HG02642 (cell line): ENCODE measurements at regions not wholly inside any gene's neighbourhood (a gene's known extent, or its start where the extent isn't known, plus 50 kb on each side); places are given as distances from the start of the nearest gene placed in this dataset.
"Not testable (repeated sequence)": the region's sequence is repeated elsewhere in the genome, so short reads cannot be mapped to it uniquely, and the experiment has no call there.

Experiments
- ATAC-seq: cut with Tn5 transposase; IDR thresholded peaks from one replicate; pipeline ENCODE4 v1.9.1; 2021; ENCODE audit warnings: mild to moderate bottlenecking; ENCODE audit not compliant: unreplicated experiment, poor library complexity

DNA sequence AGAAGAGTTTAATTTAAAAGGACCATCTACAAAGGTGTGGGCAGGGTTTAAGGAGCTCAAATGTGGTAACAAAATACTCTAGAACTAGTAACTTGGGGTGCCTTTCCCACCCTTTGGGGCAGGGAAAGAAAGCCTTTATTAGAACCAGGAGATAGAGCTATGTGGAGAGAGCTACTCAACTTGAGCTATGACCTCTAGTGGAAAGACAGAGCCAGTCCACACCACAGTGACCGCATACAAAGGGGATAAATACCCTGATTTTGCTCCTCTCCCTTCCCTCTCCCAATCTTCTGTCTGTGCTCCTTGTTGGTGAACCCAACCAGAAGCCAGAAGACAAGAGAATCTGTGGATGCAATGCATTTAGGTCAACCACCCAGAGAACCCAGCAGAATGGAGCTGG lies 54.4 kb upstream of the JAK1 start:
- ATAC-seq: no peak

DNA sequence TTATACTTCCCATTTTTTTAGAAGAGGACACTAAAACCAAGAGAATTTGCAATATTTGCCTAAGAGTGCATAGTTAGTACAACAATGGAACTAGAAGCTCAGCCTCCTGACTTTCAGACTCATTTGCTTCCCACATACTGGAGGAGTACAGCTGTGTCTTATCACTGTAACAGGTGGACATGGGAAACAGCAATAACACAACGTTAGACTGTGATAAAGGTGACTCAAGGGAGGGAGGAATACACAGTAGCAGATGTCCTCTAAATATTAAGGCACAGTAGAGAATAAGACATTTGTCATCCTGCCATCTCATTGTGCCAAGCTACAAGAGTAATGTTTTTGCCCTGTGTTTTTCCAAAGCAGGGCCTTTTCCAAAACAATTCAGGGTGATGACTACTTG lies 55.4 kb upstream of the JAK1 start:
- no peak for ATAC-seq

DNA sequence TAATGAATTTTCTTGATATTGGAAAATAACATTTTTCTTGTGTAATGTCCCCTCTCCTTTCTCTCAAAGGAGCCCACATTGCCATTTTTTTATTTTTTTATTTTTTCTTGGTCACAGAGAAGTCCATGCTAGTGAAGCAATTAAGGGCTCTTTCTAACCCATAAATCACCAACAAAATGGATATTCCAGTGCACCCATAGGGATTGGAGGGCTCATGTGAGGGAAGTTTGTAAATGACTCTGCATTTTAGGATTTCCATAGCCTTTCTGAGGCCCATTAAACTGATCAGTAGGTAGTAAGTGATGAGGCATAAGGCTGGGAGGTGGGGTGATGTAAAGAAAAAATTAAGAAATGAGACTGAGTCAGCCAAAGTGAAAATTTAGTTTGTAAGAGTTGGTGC lies 55.9 kb upstream of the JAK1 start:
- no peak for ATAC-seq

DNA sequence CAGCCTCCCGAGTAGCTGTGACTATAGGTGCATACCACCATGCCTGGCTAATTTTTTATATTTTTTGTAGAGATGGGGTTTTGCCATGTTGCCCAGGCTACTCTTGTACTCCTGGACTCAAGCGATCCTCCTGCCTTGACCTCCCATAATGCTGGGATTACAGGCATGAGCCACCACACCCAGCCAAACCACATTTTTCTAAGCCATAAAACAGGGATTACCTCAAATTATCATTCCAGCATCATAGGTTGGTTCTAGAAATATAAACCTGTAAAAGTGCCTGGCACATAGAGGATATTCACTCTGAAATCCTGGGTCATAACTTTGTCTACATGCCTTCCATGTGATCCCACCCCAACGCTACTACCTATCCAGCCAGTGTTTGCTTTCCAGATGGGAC lies 59.4 kb upstream of the JAK1 start:
- ATAC-seq: no peak

DNA sequence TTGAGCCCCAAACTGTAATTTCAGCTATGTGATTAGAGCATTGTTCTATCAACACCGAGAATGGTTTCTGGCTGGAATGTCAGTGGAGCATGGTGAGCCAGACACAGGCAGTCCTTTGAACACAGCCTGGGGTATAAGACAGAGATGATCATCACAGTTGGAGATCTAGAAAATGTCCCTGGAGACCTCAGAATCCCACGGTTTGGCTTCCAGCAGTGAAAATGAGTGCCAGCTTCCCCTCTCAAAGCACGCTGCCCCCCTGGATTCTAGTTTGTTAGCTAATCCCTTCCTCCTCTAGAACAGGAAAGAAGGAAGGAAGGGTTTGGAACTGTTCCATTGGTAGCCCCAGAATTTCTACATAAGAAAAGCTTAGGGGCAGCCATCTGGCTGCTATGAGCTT lies 59.9 kb upstream of the JAK1 start:
- no peak for ATAC-seq

DNA sequence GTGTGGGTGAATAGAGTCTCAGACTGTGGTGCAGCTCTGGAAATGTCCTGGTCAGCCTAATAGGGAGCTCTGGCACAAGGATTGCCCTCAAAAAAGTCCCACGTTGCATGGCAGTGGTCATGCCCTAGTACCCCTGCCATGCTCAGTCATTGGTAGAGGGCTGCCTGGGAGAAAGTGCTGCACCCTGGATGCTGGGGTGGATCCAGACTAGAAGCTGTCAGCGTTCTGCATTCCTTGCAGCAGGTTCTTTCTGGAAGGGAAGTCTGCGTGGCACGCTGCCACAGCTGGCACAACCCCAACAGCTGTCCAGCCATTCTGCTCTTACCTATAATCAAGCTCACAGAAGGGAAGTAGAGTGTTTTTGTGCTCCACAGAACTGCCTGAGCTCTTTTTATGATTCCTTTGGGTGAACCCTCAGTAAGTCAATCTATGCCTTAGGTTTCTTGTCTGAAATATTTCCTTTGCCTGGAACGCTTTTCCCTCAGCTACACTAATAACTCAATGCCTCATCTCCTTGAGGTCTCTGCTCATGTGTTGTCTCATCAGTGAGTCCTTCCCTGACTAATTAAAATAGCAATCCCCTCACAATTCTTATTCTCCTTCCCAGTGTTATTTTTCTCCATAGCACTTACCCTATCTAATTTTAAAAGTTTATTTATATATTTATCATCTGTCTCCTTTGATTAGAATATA lies 61.5 kb upstream of the JAK1 start:
- ATAC-seq: no peak

DNA sequence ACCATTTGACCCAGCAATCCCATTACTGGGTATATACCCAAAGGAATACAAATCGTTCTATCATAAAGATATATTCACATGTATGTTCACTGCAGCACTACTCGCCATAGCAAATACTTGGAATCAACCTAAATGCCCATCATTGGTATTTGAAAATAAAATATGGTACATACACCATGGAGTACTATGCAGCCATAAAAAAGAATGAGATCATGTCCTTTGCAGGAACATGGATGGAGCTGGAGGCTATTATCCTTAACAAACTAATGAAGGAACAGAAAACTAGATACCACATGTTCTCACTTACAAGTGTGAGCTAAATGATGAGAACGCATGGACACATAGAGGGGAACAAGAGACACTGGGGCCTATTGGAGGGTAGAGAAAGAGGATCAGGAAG lies 63.1 kb upstream of the JAK1 start:
- ATAC-seq: not testable (repeated sequence)

DNA sequence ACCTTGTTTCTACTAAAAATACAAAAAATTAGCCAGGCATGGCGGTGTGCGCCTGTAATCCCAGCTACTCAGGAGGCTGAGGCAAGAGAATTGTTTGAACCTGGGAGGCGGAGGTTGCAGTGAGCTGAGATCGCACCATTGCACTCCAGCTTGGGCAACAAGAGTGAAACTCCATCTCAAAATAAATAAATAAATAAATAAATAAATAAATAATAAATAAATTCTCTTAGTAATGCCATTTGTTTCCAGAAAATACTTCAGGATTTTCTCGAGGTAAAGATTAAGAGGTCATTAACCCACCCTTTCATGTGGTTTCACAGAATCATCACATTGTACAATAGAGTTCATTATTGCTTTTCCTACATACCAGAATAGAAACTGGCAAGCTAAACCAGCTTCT lies 68.5 kb upstream of the JAK1 start:
- not testable (repeated sequence) for ATAC-seq

DNA sequence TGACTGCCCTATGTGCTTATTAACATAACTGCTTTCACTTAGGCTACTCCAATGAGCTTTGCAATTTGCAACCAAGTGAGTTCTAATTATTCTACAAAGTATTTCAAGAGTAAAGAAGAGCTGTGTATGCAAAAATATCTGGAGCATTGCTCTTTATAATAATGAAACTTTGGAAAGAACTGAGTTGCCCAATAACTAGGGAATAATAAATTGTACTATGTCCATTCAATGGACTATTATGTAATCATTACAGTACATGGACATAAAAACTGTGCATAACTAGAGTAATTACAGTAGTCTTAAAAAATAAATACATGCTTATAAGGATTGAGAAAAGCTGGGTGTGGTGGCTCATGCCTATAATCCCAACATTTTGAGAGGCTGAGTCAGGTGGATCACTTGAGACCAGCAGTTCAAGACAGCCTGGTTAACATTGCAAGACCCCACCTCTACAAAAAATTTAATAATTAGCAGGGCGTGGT lies 70.3 kb upstream of the JAK1 start:
- no peak for ATAC-seq

DNA sequence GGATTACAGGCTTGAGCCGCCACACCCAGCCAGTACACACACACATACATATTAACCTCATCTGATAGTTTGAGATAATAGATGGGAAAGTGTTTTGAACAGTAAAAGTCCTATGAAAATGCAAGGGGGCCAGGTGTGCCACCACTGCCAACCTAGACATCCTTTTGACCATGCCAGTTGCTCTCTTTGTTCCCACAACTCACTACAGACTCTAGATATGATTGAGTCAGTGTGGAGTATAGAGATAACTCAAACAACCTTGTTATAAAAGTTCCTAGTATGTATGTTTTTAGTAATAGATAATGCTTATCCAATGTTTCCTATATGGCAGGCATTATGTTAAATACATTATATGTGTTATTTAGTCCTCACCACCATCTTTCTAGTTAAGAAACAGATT lies 72.7 kb upstream of the JAK1 start:
- no peak for ATAC-seq

DNA sequence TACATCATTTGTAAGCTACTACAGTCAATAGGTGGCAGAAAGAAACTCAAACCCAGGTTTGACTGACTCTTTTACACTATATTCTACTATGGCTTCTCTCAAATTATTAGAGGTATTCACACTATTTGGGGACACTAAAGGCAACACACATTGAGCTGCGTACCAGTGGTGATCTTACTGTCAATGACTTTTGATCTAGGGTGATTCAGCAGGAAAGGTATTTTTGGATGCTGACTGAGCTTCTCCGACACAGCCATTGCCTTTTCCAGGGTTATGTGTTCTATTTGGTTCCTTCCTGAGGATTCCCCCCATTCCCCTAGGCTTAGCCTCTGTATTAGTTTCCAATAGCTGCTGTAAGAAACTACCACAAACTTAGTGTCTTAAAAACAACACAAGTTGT lies 73.2 kb upstream of the JAK1 start:
- no peak for ATAC-seq

DNA sequence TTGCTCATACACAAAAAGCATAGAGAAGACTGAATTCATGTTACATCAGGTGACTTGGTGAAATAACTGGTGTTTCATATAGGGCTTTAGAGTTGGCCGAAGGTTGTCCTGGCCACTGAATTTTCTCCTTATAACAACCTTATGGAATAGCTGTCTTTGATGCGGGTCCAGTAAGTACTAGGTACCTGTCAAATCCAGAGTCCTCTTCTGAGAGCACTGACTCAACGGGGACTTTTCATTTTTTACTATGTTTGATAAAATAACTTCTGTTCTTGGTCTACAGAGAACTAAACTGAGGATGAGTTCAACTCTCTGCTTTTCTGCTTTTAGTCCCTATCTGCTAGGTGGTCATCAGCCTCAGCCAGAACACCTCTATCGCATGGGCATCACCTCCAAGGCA lies 76.1 kb upstream of the JAK1 start:
- ATAC-seq: no peak

DNA sequence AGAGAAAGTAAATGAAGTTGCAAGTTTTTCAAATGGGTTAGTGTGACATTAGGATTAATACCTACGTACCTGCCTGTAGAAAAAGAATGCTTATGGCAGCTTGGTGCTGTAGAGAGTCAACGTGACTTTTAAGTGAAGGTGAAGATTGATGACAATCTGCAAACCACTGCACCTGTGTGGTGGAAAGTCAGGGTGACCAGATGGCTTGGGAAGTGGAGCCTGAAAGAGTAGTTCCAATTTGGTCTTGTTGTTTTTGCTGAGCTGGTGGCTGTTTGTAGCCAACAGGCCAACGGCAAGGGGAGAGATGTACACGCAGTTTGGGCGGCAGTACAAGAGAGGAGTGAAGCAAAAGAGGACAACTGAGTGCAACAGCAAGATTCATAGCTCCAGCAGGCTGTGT lies 78.1 kb upstream of the JAK1 start:
- ATAC-seq: no peak

DNA sequence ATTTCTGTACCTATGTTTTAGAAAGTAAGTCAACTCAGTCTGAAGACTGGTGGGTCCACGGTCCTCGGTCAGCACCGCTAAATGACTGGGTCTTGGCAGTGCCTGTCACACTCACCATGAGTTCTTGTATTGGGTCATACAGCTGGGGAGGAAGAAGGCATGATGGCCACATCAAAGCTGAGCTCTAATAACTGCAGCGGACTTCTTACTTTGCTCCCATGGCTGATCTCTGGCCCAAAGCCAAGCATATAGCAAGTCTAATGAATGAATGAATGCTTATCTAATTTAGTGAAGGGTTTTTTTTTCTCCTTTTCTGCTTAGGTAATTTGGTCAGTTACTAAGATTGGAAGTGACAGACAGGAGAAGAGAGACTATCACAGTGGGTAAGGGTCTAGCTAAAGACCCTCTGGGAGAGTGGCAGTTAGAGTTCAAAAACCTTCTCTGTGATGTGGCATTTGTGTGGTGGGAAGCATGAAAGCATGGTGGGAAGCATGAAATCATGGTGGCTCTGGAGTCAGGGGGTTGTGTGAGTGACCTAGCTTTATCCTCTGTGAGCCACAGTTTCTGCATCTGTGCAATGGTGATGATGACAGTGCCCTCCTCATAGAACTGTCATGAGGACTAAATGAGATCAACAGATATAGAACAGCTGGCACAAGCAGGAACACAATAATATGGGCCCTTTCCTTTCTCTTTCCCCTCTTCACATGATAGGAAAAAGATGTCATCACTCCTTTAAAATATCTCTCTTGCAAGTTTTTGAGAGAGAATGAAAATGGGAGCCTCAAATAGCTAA lies 78.9 kb upstream of the JAK1 start:
- ATAC-seq: no peak

DNA sequence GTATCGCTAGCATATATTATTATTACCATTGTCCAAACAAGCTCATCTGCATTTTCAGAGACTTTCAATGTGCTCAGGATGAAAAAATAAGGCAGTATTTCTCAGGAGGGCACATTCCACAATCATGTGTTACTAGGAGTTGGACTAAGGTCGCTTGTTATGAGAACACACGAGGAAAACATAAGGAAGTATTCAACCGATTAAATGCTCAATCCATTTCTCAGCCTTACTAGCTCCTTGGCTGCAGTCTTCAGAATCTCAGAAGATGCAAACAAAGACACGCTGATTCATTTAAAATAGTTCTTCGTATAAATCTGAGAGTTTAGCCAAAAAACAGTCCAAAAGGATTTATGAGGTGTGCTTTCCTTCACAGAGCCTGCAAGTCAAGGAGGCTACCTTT lies 82.0 kb upstream of the JAK1 start:
- no peak for ATAC-seq

DNA sequence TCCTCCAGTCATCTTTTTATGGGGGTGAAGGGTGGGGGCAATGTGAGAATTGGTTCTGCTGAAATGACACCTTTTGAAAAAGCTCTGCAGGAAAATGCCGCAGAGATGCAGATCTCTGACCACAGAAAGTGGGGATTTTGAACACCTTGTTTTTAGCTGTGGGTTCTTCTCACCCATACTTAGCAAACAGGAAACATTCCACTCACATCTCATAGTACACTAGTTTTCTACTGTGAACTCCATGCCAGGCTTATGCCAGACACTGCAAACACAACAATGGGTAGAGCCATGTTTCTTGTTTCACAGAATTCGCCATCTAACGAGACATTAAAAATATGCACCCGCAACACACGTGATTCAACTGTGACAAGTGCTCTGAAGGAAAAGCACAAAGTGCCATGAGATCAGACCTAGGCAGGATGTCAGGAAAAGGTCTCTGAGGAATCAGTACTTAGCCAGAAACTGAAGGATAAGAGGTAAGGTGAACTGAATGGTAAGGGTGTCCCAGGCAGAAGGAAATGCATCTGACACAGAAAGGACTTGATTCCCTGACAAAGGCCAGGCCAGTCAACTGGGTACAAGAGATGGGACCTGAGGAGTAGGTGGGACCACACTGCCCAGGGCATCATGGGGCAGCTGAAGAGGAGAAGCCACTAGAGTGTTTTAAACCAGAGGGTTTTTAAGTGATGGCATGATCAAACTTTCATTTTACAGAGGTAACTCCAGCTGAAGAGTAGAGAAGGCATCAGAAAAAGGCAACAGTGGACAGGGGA lies 83.8 kb upstream of the JAK1 start:
- ATAC-seq: no peak

DNA sequence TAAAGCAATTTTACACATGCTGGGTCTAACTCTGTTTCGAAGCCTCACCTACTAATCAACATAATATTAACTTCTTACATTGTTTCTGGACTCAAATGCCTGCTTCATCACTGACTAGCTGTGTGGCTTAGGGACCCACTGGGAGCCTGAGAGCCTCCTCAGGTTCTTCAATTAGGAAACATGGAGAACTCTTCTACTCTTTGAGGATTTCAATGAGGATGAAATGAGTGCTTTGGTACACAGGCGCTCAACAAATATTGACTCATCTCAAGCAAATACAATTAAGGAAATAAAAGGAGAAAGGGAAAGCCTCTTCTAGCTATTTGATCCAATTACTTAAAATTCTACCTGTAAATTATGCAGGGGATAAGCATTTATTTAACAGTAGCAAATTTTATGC lies 84.4 kb upstream of the JAK1 start:
- ATAC-seq: no peak

DNA sequence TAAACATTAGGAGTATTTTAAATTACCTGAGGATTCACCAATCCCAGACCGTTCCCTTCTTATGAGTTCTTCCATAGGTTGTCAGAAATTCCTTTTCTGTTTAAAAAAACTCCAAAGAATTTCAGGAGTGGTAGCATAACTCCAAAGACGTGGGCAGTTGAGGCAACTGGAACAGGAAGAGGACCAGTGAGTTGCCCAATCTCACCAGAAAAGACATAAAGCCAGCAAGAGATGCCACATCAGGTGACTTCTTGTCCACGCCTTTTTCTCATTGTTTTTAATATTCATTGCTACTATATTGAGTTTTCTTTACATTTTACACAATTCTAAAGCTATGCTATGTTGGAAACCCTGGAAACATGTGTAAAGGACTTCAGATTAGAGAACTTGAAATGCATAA lies 88.1 kb upstream of the JAK1 start:
- no peak for ATAC-seq

DNA sequence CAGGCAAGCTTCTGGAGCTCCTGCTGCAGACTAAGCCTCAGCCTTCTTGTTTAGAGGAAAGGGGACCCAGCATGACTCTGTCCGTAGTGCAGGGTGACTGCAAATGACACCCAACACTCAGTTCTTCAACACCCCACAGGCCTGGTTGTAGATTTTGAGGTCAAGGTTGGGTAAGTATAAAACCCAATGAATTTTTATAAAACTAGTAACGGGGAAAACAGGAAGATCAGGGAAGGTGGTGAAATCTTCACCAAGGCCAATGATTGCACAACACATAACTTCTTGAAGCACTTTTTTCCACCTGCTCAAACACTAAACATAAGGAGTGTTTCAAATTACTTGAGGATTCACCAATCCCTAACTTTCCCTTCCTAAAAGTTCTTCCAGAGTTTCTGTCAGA lies 89.4 kb upstream of the JAK1 start:
- ATAC-seq: no peak

DNA sequence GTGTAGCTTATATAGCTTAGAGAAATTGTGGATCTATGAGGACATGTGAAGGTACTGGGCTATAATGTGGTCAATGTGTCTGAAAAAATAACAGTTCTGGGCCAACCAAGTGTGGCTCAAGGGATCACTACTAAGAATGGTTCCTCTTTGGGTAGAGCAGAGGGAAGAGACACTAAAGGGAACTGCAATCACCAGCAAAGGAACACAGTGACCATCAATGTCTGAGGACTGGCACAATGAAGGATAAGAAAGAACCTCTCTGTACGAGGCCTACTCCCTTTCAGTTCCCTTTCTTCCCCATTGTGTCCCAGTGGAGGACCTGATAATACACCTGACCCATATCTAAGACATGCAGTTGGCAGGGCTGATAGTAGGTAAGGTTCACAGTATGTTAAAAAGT lies 89.9 kb upstream of the JAK1 start:
- no peak for ATAC-seq

DNA sequence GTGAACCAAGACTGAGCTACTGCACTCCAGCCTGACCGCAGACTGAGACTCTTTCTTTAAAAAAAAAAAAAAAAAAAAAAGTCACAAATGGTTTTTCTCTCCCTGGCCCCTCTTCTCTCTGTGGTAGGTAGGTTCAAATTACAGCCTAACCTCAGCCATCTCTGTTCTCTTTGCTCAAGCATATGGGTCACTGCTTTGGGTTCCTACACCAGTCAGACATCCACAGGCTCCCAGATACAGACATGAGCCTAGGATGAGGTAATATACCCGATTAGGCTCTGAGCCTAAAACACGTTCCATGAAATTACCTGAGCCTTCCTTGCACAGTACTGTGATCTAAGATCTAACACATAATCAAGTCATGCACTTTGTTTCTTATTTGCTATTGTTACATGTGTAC lies 90.5 kb upstream of the JAK1 start:
- ATAC-seq: no peak
